ENCODE measurements at regions not wholly inside any gene's neighbourhood (a gene's known extent, or its start where the extent isn't known, plus 50 kb on each side); places are given as distances from the start of the nearest gene placed in this dataset.
"Not testable (repeated sequence)": the region's sequence is repeated elsewhere in the genome, so short reads cannot be mapped to it uniquely, and the experiment has no call there.

- DNase-seq, result no peak
Measured at GRCh38 chr12:131364903-131365820, 345.7 kb upstream of the SFSWAP start.

- no peak for DNase-seq
Measured at GRCh38 chr12:131365821-131366260, 345.0 kb upstream of the SFSWAP start.

GRCh38 chr12:131366261-131366871 lies 344.5 kb upstream of the SFSWAP start:
- DNase-seq, result no peak

- not testable (repeated sequence) for DNase-seq
Measured at GRCh38 chr12:131367067-131367982, 343.6 kb upstream of the SFSWAP start.

GRCh38 chr12:131367983-131368667 lies 342.8 kb upstream of the SFSWAP start:
- no peak for DNase-seq

- no peak for DNase-seq
Measured at GRCh38 chr12:131368668-131369071, 342.2 kb upstream of the SFSWAP start.

GRCh38 chr12:131369094-131369845 lies 341.6 kb upstream of the SFSWAP start:
- DNase-seq, result no peak

- DNase-seq, result no peak
Measured at GRCh38 chr12:131370321-131370720, 340.6 kb upstream of the SFSWAP start.

- no peak for DNase-seq
Measured at GRCh38 chr12:131370791-131371347, 340.0 kb upstream of the SFSWAP start.

GRCh38 chr12:131371401-131372170 lies 339.3 kb upstream of the SFSWAP start:
- no peak for DNase-seq

- DNase-seq, result no peak
Measured at GRCh38 chr12:131372171-131372475, 338.8 kb upstream of the SFSWAP start.

GRCh38 chr12:131372706-131373195 lies 338.1 kb upstream of the SFSWAP start:
- DNase-seq, result no peak

GRCh38 chr12:131375261-131375971 lies 335.5 kb upstream of the SFSWAP start:
- DNase-seq, result no peak

GRCh38 chr12:131375972-131376345 lies 334.9 kb upstream of the SFSWAP start:
- DNase-seq, result no peak

GRCh38 chr12:131378176-131378842 lies 332.6 kb upstream of the SFSWAP start:
- no peak for DNase-seq

GRCh38 chr12:131378861-131379665 lies 331.8 kb upstream of the SFSWAP start:
- no peak for DNase-seq

GRCh38 chr12:131379738-131380137 lies 331.2 kb upstream of the SFSWAP start:
- DNase-seq, result no peak

- no peak for DNase-seq
Measured at GRCh38 chr12:131380220-131380964, 330.5 kb upstream of the SFSWAP start.

Measured in Kasumi-1 (cell line).